DOHH2 (cell line): ENCODE measurements at regions not wholly inside any gene's neighbourhood (a gene's known extent, or its start where the extent isn't known, plus 50 kb on each side); places are given as distances from the start of the nearest gene placed in this dataset.
"Not testable (repeated sequence)": the region's sequence is repeated elsewhere in the genome, so short reads cannot be mapped to it uniquely, and the experiment has no call there.

ENCODE experiments used
- H3F3A ChIP-seq: fragments of 200-600 bp; sonication (generic), shearing (Covaris generic); 2 replicates; pipeline ENCODE4 v1.6.0; 2016; ENCODE audit warnings: antibody characterized with exemption, mild to moderate bottlenecking; ENCODE audit not compliant: control insufficient read depth, insufficient read depth
- H3K27ac ChIP-seq: fragments of 200-600 bp; sonication (generic); 2 replicates; pipeline ENCODE4 v1.5.1; 2014; ENCODE audit warnings: low read depth, mild to moderate bottlenecking, low read length, moderate library complexity
- H3K27me3 ChIP-seq: fragments of 200-600 bp; sonication (generic); 2 replicates; pipeline ENCODE4 v1.6.1; 2014; ENCODE audit warnings: mild to moderate bottlenecking, low read length, mixed read lengths; ENCODE audit not compliant: control insufficient read depth
- H3K36me3 ChIP-seq: fragments of 200-600 bp; sonication (generic); 2 replicates; pipeline ENCODE4 v1.6.1; 2014; ENCODE audit warnings: mild to moderate bottlenecking, low read length, moderate library complexity, mixed read lengths; ENCODE audit not compliant: control insufficient read depth
- H3K4me1 ChIP-seq: fragments of 200-600 bp; sonication (generic); 2 replicates; pipeline ENCODE4 v1.6.1; 2014; ENCODE audit warnings: mild to moderate bottlenecking, low read length, mixed read lengths; ENCODE audit not compliant: control insufficient read depth
- H3K4me2 ChIP-seq: fragments of 200-600 bp; sonication (generic); 2 replicates; pipeline ENCODE4 v1.6.0; 2014; ENCODE audit warnings: mild to moderate bottlenecking, low read length, moderate library complexity
- H3K4me3 ChIP-seq: fragments of 200-600 bp; sonication (generic); 2 replicates; pipeline ENCODE4 v1.5.1; 2014; ENCODE audit warnings: mild to moderate bottlenecking, low read length, mixed read lengths
- H3K79me2 ChIP-seq: fragments of 200-600 bp; sonication (generic); 2 replicates; pipeline ENCODE4 v1.6.1; 2014; ENCODE audit warnings: mild to moderate bottlenecking, low read length, mixed read lengths; ENCODE audit not compliant: control insufficient read depth
- H3K9me2 ChIP-seq: fragments of 200-600 bp; sonication (generic); replicated peaks from 2 replicates; pipeline ENCODE4 v1.6.1; 2014; ENCODE audit warnings: mild to moderate bottlenecking, low read length, mixed read lengths; ENCODE audit not compliant: control insufficient read depth
- H3K9me3 ChIP-seq: fragments of 200-600 bp; sonication (generic); 2 replicates; pipeline ENCODE4 v1.6.1; 2014; ENCODE audit warnings: antibody characterized with exemption, low read length, mixed read lengths; ENCODE audit not compliant: control insufficient read depth, insufficient read depth
- H4K20me1 ChIP-seq: fragments of 200-600 bp; sonication (generic); 2 replicates; pipeline ENCODE4 v1.6.0; 2014; ENCODE audit warnings: low read depth, mild to moderate bottlenecking, antibody characterized with exemption, low read length, moderate library complexity; ENCODE audit not compliant: control insufficient read depth, insufficient read depth

DNA sequence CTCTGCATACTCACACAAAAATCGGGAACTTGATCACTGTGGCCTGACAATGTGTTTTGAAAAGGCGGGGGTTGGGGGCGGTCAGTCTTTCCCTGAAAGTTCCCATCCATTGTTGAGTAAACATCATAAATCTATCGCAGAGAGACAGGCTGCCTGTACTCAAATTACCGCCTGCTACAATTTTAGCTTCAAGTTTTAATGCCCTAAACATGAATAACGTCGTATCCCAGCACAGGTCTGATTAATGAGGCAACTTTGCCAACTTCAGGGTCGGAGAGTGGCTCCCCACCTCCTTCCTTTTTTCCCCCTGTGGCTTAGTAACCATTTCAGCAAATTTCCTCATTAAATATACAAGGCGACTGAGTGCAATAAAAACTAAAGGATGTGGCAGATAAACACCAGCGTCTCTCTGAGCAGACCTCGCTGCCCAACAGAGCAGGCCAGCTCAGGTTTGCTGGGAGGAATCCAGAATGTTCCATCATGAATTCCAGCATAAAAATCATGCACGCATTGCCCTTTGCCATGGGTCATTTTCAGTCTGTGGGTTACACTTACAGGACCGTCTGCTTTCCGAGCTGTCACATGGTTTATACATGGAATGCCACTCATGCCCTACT is 213.5 kb upstream of the PLGLB2 start:
- not testable (repeated sequence) for H3K9me3 ChIP-seq, H3K4me2 ChIP-seq, H3K36me3 ChIP-seq, H3K9me2 ChIP-seq, H3K4me3 ChIP-seq, H4K20me1 ChIP-seq, H3K79me2 ChIP-seq, H3K27ac ChIP-seq, H3K27me3 ChIP-seq, H3K4me1 ChIP-seq, H3F3A ChIP-seq

DNA sequence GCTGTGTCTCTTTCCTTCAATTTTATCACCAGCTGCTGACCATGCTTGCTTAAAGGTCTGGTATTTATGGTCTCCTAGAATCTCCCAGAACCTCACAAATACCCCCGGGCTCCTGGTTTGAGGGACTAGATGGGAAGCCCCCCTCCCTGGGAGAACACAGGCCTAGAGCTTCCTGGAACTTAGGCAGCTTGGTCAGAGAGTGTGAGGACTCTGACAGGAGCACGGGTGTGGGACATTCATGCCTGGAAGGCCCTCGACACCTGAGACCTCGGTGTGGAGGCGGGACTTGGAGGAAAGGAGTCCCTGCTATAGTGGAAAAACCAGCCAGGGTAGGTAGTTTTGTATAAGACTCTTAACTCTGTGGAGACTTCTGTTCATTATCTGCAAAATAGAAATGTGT is 211.5 kb upstream of the PLGLB2 start:
- H4K20me1 ChIP-seq, H3K36me3 ChIP-seq, H3K4me1 ChIP-seq, H3K9me2 ChIP-seq, H3K4me2 ChIP-seq, H3K9me3 ChIP-seq, H3K27ac ChIP-seq, H3K27me3 ChIP-seq, H3K79me2 ChIP-seq, H3F3A ChIP-seq, H3K4me3 ChIP-seq: not testable (repeated sequence)

DNA sequence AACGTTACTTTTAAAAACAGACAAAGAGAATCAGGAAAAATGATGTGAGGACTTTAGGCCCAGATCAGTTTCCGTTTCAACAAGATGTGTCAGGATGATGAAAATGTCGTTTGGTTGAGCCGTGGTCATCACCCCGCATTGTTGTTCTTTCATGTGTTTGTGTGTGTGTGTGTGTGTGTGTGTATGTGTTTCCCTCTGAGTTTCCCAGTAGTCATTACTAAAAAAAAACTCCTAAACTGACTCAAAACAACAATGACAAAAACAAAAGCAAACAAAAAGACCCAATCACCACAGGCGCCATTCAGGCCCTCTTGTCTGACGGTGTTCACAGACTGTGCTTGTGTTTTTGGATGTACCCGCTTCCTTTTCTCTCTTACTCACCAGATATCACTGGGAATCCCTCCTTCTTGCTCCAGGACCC is 210.6 kb upstream of the PLGLB2 start:
- not testable (repeated sequence) for H3F3A ChIP-seq, H3K27ac ChIP-seq, H3K4me2 ChIP-seq, H3K4me1 ChIP-seq, H3K27me3 ChIP-seq, H3K4me3 ChIP-seq, H3K9me3 ChIP-seq, H3K9me2 ChIP-seq, H3K36me3 ChIP-seq, H4K20me1 ChIP-seq, H3K79me2 ChIP-seq

DNA sequence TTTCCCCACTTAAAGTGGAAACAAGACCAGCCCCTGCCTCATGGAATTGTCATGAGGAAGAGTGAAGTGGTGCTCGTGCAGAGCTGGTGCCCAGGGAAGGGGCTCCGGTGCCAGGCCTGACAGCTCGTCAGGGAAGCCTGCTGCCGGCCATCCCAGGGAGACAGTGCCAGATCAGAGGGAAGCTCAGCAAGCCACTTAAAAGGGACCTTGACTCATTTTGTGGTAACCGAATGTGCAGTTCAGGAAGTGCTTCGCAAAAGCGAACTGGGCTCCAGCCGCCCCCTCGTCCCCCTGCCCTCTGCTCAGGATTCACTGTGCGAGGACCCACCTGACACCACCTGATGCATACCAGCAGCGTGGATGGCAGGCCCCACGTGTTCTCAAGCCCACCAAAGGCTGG is 209.6 kb upstream of the PLGLB2 start:
- not testable (repeated sequence) for H3K4me2 ChIP-seq, H3K9me3 ChIP-seq, H3K27me3 ChIP-seq, H3K27ac ChIP-seq, H3K36me3 ChIP-seq, H3K79me2 ChIP-seq, H3K4me3 ChIP-seq, H3F3A ChIP-seq, H4K20me1 ChIP-seq, H3K4me1 ChIP-seq, H3K9me2 ChIP-seq

DNA sequence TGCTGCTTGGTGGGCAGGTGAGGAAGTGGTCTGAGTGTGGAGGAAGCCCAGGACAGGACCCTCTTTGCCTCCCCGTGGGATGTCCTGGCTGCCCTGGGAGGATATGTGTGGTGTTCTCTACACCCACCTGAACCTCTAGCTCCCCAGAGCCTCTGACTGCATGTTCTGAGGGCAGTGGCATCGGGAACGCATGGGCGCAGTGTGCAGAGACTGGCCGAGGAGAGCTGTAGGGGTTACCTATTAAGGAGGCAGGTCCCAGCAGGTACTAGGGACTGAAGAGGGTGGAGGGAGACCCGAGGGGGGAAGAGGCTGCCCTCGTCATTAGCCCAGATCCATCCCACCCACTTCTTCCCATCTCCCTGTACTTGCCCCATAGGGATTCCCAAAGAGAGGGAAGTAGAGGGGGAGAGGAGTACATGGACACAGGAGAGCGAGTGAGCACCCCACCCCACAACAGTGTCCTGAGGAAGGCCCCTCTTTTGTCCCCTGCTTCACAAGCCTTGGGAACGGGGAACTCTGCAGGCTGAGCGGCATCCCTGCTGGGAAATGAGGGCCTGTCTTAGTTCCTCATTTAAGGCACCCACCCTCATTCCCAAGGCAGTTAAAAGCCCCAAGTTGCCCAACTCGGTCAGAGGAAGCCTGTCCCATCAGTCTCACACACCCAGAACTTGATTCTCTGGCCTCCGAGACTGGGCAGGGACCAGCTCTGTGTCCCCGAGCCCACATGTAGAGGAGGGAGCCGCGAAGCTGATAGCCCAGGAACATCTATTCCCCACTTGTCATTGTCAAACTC is 208.5 kb upstream of the PLGLB2 start:
- H3K36me3 ChIP-seq, H4K20me1 ChIP-seq, H3K27me3 ChIP-seq, H3K9me2 ChIP-seq, H3K4me2 ChIP-seq, H3K79me2 ChIP-seq, H3K4me3 ChIP-seq, H3F3A ChIP-seq, H3K4me1 ChIP-seq, H3K27ac ChIP-seq, H3K9me3 ChIP-seq: not testable (repeated sequence)

DNA sequence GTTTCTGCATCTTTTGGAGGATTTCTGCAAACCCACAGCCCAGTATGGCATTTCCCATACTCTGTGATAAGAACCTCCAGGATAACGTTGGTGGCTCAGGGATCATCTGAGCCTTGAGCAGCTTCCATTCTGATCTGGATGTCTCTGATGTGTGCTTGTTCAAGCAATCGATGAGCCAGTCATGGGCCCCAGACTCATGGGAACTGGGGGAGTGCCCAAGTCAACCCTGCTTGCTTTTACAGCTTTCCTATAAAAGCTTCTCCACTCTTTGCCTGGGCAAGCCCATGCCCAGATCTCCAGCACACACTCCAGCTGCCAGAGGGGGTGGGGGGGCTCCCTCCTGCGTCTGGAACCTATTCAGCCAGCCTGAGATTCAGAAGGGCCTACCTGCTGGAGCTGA is 207.6 kb upstream of the PLGLB2 start:
- H3K4me1 ChIP-seq, H4K20me1 ChIP-seq, H3K79me2 ChIP-seq, H3F3A ChIP-seq, H3K4me3 ChIP-seq, H3K27me3 ChIP-seq, H3K9me2 ChIP-seq, H3K9me3 ChIP-seq, H3K4me2 ChIP-seq, H3K36me3 ChIP-seq, H3K27ac ChIP-seq: not testable (repeated sequence)

DNA sequence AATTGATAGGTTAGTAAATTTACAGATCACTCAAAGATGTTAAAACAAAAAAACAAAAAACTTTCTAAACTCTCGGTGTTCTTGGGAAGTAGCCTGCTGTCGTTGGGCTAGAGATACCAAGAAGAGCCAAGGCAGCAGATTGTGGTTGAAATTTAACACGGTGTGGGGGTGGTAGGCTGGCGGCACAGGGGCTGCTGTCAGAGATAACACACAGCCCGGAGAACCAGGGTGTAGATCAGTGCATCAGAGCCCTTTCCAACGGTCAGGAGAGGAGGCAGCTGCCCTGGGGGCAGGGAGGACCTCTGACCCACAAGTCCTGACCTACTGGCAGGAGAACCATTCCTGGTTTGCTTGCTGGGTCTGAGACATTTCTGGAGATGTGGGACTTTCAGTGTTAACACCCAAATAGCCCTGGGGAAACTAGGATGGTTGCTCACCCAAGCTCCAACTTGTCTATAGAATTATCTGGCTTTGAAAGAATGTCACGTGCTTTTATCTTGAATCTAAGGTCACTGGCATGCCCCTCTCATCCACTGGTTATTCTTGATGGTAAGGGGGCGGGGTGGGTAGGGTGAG is 205.2 kb upstream of the PLGLB2 start:
- not testable (repeated sequence) for H3K4me2 ChIP-seq, H4K20me1 ChIP-seq, H3K4me1 ChIP-seq, H3K9me2 ChIP-seq, H3K36me3 ChIP-seq, H3F3A ChIP-seq, H3K9me3 ChIP-seq, H3K4me3 ChIP-seq, H3K27me3 ChIP-seq, H3K27ac ChIP-seq, H3K79me2 ChIP-seq

DNA sequence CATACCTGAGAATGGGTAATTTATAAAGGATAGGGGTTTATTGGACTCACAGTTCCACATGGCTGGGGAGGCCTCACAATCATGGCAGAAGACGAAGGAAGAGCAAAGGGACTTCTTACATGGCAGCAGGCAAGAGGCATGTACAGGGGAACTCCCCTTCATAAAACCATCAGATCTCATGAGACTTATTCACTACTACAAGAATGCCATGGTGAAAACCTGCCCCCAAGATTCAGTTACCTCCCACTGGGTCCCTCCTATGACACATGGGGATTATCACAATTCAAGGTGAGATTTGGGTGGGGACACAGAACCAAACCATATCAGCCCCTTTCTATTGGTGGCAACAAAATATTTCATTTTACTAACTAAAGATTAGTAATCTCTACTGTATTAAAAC is 204.1 kb upstream of the PLGLB2 start:
- H3K36me3 ChIP-seq, H3F3A ChIP-seq, H3K4me3 ChIP-seq, H3K4me2 ChIP-seq, H3K27ac ChIP-seq, H3K79me2 ChIP-seq, H3K9me2 ChIP-seq, H3K9me3 ChIP-seq, H3K4me1 ChIP-seq, H3K27me3 ChIP-seq, H4K20me1 ChIP-seq: not testable (repeated sequence)
